Peyer's patch (tissue), 4 donors: ENCODE measurements at regions not wholly inside any gene's neighbourhood (a gene's known extent, or its start where the extent isn't known, plus 50 kb on each side); places are given as distances from the start of the nearest gene placed in this dataset.

Source experiments
- CTCF ChIP-seq, 6 experiments: fragments of 450-650 bp in 4 of 6; fragments of 200-600 bp in 2 of 6; sonication (generic) in 1 of 6; IDR thresholded peaks; one replicate each; pipeline ENCODE4 v1.5.1; 2017 to 2019; ENCODE audit warnings: antibody characterized with exemption in 6 of 6, mild to moderate bottlenecking in 3 of 6, moderate library complexity in 1 of 6
- POLR2A ChIP-seq, 2 donors: fragments of 450-650 bp; IDR thresholded peaks; one replicate each; pipeline ENCODE4 v1.5.1; 2017; ENCODE audit warnings: antibody characterized with exemption in 2 of 2, mild to moderate bottlenecking in 2 of 2, moderate library complexity in 2 of 2

GRCh38 chr9:87002517-87002916 lies 55.2 kb upstream of the GAS1 start:
- TF ChIP-seq CTCF (IDR thresholded peaks at IDR 0.05) = no peak
- TF ChIP-seq POLR2A (IDR thresholded peaks at IDR 0.05) = no peak
